ENCODE measurements at regions not wholly inside any gene's neighbourhood (a gene's known extent, or its start where the extent isn't known, plus 50 kb on each side); places are given as distances from the start of the nearest gene placed in this dataset.
"Not testable (repeated sequence)": the region's sequence is repeated elsewhere in the genome, so short reads cannot be mapped to it uniquely, and the experiment has no call there.

GRCh38 chr16:66173181-66173580 lies 193.3 kb upstream of the CDH5 start:
- DNase-seq (ENCODE audit: low read depth): not testable (repeated sequence)

- DNase-seq (ENCODE audit: low read depth): no peak
Measured at GRCh38 chr16:66172463-66172862, 194.0 kb upstream of the CDH5 start.

- DNase-seq (ENCODE audit: low read depth): no peak
Measured at GRCh38 chr16:66171578-66171977, 194.9 kb upstream of the CDH5 start.

GRCh38 chr16:66170989-66171388 lies 195.5 kb upstream of the CDH5 start:
- no peak for DNase-seq (ENCODE audit: low read depth)

- DNase-seq (ENCODE audit: low read depth): no peak
Measured at GRCh38 chr16:66169817-66170216, 196.7 kb upstream of the CDH5 start.

- DNase-seq (ENCODE audit: low read depth): no peak
Measured at GRCh38 chr16:66168777-66169176, 197.7 kb upstream of the CDH5 start.

- no peak for DNase-seq (ENCODE audit: low read depth)
Measured at GRCh38 chr16:66167564-66168291, 198.8 kb upstream of the CDH5 start.

- no peak for DNase-seq (ENCODE audit: low read depth)
Measured at GRCh38 chr16:66166490-66166889, 200.0 kb upstream of the CDH5 start.

- no peak for DNase-seq (ENCODE audit: low read depth)
Measured at GRCh38 chr16:66165879-66166278, 200.6 kb upstream of the CDH5 start.

- no peak for DNase-seq (ENCODE audit: low read depth)
Measured at GRCh38 chr16:66164581-66165247, 201.8 kb upstream of the CDH5 start.

- no peak for DNase-seq (ENCODE audit: low read depth)
Measured at GRCh38 chr16:66162821-66163220, 203.7 kb upstream of the CDH5 start.

- DNase-seq (ENCODE audit: low read depth): no peak
Measured at GRCh38 chr16:66161942-66162341, 204.5 kb upstream of the CDH5 start.

- DNase-seq (ENCODE audit: low read depth): no peak
Measured at GRCh38 chr16:66161269-66161668, 205.2 kb upstream of the CDH5 start.

GRCh38 chr16:66159987-66160386 lies 206.5 kb upstream of the CDH5 start:
- peak; percentile 16 for DNase-seq (ENCODE audit: low read depth)

- no peak for DNase-seq (ENCODE audit: low read depth)
Measured at GRCh38 chr16:66156538-66156937, 210.0 kb upstream of the CDH5 start.

- DNase-seq (ENCODE audit: low read depth): no peak
Measured at GRCh38 chr16:66155933-66156332, 210.6 kb upstream of the CDH5 start.

- DNase-seq (ENCODE audit: low read depth): no peak
Measured at GRCh38 chr16:66154801-66155200, 211.7 kb upstream of the CDH5 start.

GRCh38 chr16:66152823-66153393 lies 213.6 kb upstream of the CDH5 start:
- DNase-seq (ENCODE audit: low read depth): peak; percentile 80

GRCh38 chr16:66152181-66152580 lies 214.3 kb upstream of the CDH5 start:
- DNase-seq (ENCODE audit: low read depth): no peak

- peak; percentile 54 for DNase-seq (ENCODE audit: low read depth)
Measured at GRCh38 chr16:66150698-66151482, 215.6 kb upstream of the CDH5 start.

- no peak for DNase-seq (ENCODE audit: low read depth)
Measured at GRCh38 chr16:66147291-66147690, 219.2 kb upstream of the CDH5 start.

- DNase-seq (ENCODE audit: low read depth): no peak
Measured at GRCh38 chr16:66146798-66147197, 219.7 kb upstream of the CDH5 start.

GRCh38 chr16:66144641-66145040 lies 221.8 kb upstream of the CDH5 start:
- no peak for DNase-seq (ENCODE audit: low read depth)

All from fibroblast of gingiva (primary cell).